NCI-H2196 treated with DMSO at 0.1 percent for 48 hours (cell line): ENCODE measurements at regions not wholly inside any gene's neighbourhood (a gene's known extent, or its start where the extent isn't known, plus 50 kb on each side); places are given as distances from the start of the nearest gene placed in this dataset.
A peak's percentile ranks its signal among the peaks of the same experiment; 100 is the strongest.
"Not testable (repeated sequence)": the region's sequence is repeated elsewhere in the genome, so short reads cannot be mapped to it uniquely, and the experiment has no call there.

ENCODE experiments used
- DNase-seq: peaks from one replicate; lab custom pipeline; 2025; ENCODE audit not compliant: unreplicated experiment; lab: John Stamatoyannopoulos, UW

DNA sequence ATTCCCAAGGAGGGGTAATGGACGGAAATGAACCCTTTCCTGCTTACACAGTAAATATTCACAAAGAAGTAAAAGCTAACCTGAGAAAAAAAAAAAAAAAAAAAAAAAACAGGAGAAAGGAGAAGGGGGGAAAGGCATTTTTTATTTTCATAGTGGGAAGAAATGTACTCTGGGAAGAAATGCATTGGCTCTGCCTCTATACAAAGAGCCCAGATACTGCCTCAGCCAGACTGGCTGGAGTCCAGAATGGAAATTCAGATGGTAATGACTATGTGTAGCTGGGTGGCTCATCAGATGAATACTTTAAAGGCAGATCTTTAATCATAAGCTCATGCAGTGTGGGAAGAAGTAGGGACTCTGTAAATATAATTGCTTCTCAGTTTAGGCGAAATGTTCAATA is 124.9 kb upstream of the ZNF608 start:
- no peak for DNase-seq

DNA sequence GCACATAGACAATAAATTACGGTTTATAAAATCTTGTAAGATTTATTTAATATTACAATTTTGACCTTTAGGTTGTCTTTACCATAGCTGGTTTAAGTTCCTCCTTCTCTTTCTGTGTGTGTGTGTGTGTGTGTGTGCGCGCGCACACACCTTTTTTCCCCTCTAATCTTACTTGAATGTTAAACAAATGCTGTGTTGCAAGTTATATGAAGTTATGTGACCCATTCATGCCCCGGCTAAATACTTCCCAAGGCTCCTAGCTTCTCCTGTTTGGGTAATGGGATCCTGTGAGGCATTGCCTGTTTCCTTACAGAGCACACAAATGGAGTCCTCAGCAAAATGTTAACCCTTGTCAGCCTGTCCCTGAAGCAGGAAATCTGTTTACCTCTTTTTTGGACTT is 125.6 kb upstream of the ZNF608 start:
- no peak for DNase-seq

DNA sequence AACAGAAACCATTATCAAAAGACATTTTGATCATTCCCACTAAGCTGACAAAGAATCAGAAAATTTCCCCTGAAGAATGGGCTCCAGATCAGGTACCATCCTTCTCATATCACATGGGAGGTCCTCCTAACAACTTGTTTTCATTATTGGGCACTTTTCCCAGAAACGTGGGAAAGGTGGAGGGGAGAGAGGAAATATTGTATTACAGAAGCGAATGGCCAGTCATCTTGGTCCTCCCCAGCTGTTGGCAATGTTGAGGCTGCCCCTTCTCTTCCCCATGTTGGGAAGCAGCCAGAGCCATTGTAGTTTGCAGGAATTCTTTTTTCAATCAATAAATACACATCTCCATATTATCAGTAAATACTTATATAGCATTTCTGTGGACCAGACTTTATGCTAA is 126.2 kb upstream of the ZNF608 start:
- peak; percentile 43 for DNase-seq

DNA sequence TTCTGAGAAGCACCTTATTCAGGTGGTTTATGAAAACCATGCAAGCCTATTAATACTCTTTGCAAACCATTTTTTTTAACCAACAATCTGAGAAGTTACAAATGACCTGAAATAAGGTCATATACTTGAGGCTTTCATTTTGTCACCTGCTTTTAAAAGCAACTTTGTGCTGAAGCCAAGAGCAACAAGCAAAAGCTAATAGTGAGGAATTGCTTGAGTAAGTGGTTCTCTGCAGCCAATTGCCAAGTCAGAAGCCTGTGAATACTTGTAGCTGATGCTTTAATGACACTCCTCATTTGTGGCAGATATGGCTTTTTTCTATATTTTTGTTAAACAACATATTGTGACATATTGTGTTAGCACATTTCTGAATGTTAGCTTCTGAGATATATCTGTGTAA is 126.7 kb upstream of the ZNF608 start:
- no peak for DNase-seq

DNA sequence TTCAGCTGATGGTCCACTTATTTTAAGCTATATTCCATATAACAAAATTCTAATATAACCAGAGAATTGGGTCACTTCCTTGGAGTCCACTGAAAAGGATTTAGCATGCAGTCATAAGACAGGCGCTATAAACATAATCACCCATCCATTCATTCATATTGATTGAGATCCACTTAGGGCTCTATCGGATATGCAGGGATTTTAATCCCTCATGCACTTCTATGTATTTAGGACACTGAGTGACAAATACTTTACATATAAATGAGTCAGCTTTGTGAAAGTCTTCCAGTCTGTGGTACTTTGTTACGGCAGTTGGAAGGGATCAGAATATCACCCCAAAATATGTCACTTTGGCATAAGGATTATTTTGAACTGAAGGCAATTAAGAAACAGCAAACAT is 127.3 kb upstream of the ZNF608 start:
- no peak for DNase-seq

DNA sequence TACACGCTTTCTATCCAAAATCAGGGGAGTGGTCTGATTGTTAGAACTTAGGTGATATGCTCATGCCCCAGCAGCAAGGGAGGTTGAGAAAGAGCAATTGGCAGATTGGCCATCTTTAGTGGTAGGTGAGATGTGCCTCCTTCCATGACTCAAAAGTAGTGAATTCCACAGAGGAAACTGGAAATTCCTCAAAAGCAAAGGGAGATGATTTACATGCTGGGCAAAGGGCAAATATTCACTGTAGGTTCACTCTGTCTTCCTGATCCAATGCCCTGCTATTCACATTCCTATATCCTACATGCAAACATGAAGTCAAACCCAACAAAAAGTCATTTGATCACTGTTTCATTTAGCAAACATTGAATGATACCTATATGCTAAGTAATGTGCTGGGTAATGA is 130.1 kb upstream of the ZNF608 start:
- DNase-seq = no peak

DNA sequence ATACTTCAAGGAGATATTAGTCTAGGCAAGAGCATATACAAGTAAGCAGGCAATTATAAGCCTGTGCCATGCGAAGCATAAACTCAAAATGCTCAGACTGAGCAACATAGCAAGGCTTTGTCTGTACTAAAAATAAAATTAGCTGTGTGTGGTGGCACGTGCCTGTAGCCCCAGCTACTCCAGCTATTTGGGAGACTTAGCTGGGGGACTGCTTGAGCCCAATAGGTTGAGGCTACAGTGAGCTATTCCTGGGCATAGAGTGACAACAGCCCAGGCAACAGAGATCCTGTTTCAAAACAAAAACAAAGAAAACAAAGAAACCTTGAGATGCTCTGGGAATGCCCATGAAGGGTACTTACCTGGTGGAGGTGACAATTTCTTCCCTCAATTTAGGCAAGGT is 130.5 kb upstream of the ZNF608 start:
- no peak for DNase-seq

DNA sequence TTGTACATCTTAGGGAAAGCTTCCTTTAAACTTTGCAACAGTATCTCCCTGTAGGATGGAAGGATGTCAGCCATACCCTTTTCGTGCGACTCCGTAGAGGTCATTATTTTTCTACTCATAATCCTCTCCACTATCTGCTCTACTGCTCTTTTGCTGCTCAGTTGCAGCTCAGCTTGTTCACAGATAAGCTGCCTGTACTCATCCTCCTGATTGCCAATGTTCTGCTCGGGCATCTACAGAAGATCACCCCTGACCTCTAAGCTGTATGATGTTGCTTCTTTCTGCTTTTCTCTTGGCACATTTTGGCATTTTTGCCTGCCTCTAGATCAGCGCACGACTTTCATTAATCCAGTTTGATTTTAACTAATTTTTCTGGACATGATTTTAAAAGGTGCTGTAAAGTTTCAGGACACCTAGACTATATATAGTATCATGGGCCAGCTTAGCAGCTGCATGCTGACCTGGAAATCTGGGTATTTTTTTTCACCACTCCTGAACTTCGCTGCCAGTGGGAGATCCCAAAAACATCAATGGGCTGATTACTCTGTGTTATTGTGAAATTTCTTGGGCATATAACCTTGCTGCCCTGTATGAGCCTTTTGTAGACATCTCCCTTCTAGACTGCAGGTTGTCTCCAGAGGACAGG is 131.2 kb upstream of the ZNF608 start:
- no peak for DNase-seq

DNA sequence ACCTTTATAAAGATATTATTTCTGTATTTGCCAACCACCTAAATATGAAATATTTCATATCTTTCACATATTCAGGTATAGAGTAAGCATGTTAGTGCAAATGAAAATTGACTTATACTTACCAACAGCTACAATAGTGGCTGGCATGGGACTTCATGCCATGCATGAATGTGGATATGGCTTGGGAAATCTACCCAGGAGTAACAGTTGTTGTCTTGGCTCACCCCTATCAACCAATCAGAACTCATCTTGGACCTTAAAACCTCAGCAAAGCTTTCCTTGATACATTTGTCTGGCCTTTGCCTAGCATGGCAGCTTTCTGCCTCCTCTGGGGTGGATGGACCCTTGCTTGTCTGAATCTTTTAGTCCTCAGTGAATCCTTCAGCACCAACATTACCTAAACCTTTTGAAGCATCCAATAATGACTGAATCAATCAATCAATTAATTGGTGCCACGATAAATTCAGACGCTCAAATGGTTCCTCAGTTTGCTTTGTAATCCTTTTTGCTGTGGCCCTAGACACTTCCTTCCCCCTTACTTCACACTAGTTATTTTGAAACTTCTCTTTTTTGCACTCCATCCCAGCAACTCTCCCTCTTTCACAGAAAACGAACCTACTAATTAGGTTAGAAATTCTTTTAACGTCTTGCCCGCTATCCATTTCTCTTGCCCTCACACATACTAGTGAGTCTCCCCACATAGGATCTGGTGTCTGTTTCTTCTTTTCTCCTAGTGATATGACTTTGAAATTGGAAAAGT is 132.3 kb upstream of the ZNF608 start:
- DNase-seq = no peak

DNA sequence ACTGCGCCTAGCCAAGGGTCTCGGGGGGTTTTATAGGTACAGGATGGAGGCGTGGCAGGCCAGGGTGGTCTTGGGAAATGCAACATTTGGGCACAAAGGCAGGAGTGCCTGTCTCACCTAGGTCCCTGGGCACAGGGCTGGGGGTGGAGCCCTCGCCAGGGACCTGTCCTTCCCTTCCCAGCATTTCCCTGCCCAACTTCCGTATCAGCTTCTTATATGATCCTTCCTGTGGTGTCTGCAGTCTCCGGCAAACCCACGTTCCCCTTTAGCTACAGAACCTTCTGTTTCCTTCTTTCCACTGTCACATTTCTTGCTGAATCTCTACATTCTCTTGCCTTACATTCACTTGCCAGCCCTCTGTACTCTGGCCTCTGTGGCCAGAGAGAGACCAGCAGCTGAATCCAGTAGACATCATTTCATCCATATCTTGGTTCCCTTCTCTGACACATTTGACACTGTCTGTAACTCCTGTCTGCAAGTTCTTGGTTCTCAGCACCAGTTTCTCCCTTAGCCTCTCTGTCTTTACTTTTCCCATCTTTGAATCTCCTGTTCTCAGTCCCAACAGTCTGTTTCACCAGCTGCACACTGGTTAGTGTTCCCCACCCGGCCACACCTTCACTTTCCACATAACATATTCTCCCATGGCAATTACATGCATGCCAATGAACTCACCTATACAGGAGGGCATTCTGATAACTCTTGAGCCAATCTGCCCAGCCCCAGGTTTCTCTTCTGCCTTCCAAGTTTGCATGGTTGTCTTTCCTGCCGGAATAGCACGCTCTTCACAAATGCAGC is 134.7 kb upstream of the ZNF608 start:
- DNase-seq = no peak

DNA sequence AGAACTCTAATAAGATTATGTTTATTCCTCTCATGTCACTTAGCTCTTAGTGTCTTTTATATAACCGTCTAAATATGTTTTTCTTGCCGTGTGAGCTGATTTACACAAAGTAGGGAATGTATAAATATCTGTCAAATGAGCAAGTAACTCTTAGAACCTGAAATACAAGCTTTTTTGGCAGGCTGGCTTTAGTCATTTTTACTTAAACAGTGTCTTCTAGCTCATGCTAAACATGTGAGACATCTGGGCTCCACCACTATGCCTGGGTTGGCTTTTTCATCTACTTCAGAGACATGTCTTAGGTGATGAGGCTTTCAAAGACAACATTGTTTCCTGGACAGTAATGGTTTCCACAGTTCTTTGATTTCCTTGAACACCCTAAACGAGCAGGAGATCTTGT is 137.2 kb upstream of the ZNF608 start:
- no peak for DNase-seq

DNA sequence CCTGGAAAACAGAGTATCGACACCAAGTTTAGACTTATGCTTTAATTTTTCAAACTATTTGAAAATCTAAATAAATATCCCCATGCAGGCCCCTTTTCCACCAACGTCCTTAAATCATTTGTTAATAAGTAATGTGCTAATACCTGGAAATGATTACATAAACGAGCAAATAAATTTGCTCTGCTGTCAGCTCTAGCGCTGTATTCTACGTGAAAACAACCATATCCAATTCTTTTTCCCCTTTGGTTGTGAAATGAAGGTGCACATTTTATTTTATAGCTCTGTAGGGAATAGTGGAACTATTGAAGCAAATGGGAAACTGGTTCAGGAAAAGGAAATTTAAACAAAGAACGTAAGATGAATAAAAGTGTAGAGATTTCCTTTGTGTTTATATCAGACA is 137.7 kb upstream of the ZNF608 start:
- DNase-seq = no peak

DNA sequence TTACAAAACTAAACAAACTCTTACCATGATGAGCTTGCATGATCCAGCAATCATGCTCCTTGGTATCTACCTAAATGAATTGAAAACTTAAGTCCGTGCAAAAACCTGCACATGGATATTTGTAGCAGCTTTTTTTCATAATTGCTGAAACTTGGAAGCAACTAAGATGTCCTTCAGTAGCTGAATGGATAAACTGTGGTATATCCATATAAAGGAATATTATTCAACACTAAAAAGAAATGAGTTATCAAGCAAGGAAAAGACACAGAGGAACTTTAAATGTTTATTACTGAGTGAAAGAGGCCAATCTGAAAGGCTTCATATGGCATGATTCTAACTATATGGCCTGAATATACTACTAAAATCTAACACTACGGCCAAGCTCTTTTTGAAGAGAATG is 139.1 kb upstream of the ZNF608 start:
- no peak for DNase-seq

DNA sequence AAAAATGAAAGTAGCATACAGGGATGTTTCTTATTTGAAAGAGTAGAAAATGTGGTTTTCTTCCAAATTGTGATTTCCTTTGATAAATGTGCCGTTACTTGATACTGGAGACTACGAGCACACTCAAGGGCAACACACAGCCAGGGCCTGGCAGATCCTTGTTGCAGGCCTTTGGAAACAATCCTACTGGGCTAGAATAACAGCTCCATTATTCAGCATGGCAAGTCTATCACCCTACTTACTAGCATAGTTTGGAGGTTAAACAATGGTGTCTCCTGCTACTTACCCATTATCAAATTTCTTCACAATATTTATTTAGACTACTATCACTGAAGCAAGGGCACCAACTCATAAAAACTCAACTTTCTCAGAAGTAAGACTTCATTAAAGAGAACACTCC is 140.8 kb upstream of the ZNF608 start:
- DNase-seq = no peak

DNA sequence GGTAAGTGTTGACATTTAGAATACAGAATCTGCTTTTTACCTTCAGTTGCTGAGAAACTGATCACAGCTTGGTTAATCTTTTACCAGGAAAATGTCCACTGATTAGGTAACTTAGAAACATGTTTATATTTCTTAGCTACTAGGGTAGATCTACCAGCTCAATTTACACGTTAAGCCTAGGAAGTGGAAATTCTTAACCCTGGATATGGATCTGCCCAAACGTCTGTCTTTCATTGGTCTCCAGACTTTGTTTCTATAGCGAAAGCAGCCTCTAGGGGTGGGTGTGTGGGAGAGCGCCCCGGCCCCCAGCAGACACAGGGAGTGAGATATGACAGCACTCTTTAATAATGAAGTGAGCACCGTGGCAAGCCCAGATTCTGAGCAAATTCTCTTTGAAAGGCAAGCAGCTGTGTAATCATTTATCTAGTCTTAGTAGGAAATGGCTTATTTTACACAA is 141.6 kb upstream of the ZNF608 start:
- DNase-seq = peak; percentile 32

DNA sequence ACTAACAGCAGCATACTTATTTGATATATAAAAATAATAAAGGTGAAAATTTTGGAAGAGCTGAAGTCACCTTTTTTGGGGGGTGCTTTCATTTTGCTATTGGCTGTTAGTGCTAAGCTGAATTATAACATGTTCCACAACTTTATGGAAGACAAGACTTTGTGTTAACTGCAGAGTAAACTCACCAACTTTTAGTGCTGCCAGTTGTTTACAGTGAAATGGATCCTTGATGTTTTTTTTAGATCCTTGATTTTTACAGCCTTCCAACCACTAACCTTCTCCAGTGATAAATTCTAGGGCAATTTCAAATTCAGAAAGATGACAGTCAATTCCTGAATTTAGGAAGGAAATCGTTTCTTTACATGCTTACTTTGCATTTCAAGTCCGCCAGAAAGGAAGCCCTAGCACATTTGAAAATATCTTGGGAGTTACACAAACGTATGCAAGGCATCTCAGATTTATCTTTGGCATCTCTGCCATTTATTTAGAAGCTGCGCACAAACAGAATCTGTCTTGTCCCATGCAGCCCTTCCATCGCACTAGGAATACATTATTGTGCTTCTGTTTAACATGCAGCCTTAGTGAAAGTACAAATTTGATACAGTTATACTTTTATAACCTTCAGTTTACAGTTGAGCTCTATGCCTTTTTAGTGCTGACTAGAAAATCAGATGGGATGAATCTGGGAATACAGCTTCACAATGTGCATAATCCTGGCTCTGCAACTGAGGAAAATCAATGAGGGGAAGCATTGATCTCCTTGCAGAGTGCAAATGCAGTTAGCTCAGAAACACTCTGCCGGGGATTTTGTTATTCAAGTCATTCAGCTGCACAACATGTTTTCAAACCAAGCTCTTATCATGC is 142.4 kb upstream of the ZNF608 start:
- DNase-seq = no peak

DNA sequence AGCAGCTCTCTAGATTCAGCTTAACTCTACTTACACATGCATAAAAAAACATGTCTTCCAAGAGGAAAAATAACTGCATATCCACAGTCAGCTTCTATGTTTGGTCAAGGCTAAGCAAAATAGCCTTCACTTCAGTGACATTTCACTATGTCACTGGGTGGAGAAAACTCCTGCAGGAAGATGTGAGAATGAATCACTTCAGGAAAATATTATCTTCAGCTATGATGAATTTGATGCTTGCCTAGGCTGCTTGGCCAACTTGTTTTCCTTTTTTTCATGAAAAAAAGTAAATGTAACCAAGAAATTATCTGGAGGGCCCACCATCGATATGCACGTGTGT is 143.0 kb upstream of the ZNF608 start:
- no peak for DNase-seq

DNA sequence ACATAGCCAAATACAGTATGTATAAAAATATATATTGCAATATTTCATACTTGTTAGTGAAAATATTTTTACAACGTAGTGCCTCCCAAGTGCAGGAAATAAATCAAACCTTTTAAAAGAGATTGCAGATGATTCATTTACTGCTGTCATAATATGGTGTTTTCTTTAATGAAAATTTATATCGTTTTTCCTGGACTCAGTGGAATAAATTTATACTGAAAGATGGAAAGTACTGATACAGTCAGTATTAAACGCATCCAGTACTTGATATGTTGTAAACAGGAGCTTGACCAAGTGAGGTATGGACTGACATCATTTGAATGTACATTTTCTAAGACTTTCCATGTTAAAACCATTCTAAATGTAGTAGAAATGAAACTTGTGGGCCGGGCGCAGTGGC is 143.4 kb upstream of the ZNF608 start:
- DNase-seq = no peak

DNA sequence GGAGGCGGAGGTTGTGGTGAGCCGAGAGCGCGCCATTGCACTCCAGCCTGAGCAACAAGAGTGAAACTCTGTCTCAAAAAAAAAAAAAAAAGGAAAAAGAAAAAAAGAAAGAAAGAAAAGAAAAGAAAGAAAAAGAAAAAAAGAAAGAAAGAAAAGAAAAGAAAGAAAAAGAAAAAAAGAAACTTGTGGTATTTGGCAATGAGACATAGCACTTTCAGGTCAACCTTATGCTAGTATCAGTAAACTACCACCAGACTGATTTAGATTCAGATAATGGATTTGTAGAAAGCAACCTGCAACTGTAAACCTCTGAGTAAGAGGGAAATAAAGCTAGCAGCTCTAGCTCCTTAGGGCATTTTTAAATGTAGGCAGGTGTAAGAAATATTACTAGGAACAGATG is 144.0 kb upstream of the ZNF608 start:
- not testable (repeated sequence) for DNase-seq

DNA sequence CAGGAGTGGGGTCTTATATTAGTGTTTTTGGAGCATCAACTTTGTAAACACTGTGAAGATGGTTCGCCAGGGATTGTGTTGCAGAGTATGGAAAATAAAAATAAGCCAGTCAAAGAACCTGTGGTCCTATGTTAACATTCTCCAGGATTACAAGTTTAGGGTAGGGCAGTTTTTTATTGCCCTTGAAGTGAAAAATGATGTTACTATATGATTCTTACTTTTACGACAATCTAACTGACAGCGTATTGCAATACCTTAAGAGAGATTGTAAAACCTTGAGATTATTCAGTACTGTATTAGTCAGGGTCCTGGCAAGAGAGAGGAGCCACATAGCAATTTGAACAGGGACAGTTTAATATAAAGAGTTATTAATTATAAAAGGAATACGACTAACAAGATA is 144.7 kb upstream of the ZNF608 start:
- no peak for DNase-seq

DNA sequence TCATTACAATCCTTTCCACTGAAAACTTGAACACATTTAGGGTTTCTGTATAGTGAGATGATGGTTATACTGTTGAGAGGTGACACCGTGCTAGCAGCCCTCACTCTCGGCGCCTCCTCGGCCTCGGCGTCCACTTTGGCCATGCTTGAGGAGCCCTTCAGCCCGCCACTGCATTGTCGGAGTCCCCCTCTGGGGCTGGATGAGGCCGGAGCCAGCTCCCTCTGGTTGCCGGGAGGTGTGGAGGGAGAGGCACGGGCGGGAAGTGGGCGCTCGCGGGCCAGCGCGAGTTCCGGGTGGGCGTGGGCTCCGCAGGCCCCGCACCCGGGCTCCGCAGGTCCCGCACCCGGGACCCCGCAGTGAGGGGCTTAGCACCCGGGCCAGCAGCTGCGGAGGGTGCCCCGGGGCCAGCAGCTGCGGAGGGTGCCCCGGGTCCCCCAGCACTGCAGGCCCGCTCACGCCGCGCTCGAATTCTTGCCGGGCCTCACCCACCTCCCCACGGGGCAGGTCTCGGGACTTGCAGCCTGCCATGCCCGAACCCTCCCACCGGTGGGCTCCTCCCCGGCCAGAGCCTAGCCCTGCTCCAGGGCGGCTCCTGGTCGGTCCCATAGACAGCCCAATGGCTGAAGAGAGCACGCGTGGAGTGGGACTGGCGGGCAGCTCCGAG is 145.9 kb upstream of the ZNF608 start:
- no peak for DNase-seq
